ENCODE measurements at regions not wholly inside any gene's neighbourhood (a gene's known extent, or its start where the extent isn't known, plus 50 kb on each side); places are given as distances from the start of the nearest gene placed in this dataset.

DNA sequence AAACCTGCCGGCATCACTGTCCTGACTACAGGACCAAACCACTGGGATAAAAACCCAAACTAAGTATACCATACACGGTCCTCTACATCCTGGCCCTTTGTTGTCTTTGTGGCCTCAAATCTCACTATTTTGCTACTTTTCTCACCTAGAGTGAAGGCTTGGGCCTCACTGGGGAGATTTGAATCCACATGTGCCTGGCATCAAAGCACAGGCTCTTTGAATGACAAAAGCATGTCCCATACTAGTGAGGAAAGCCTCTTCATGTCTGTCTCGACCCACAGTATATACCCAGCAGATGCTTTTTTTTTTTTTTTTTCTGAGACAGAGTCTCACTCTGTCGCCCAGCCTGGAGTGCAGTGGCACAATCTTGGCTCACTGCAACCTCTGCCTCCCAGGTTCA is 72.5 kb upstream of the DRD2 start:
- H3K4me2 ChIP-seq (ENCODE audit: insufficient read depth, low read length): no peak overlapping the region
- ATAC-seq (ENCODE audit: insufficient read depth, low read depth) (no peak), DNase-seq (no peak)
- TF ChIP-seq EZH2 (IDR thresholded peaks at IDR 0.05; ENCODE audit: borderline replicate concordance, low read depth, low read length, severe bottlenecking): no peak
- TF ChIP-seq, protein P1, sequence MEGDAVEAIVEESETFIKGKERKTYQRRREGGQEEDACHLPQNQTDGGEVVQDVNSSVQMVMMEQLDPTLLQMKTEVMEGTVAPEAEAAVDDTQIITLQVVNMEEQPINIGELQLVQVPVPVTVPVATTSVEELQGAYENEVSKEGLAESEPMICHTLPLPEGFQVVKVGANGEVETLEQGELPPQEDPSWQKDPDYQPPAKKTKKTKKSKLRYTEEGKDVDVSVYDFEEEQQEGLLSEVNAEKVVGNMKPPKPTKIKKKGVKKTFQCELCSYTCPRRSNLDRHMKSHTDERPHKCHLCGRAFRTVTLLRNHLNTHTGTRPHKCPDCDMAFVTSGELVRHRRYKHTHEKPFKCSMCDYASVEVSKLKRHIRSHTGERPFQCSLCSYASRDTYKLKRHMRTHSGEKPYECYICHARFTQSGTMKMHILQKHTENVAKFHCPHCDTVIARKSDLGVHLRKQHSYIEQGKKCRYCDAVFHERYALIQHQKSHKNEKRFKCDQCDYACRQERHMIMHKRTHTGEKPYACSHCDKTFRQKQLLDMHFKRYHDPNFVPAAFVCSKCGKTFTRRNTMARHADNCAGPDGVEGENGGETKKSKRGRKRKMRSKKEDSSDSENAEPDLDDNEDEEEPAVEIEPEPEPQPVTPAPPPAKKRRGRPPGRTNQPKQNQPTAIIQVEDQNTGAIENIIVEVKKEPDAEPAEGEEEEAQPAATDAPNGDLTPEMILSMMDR (IDR thresholded peaks at IDR 0.05; ENCODE audit: borderline replicate concordance, extremely low read depth, low read length, poor library complexity, severe bottlenecking): no peak
- H2AFZ ChIP-seq (ENCODE audit: low read depth, low read length): no peak overlapping the region
- H3K4me1 ChIP-seq (ENCODE audit: insufficient read depth, low read length): no peaks in the 10 kb centered on the region
- no peak overlapping the region for H3K4me3 ChIP-seq (ENCODE audit: low read depth in 1 of 2, low read length in 2 of 2)
- no peaks in the 10 kb centered on the region for H3K79me2 ChIP-seq (ENCODE audit: insufficient read depth, low read length)
- no peaks in the 10 kb centered on the region for H3K36me3 ChIP-seq (ENCODE audit: insufficient read depth, low read length)
- no peak overlapping the region for H3K9ac ChIP-seq (ENCODE audit: low read depth, low read length)
- H3K27ac ChIP-seq (ENCODE audit: low read length): no peak overlapping the region
- H3K27me3 ChIP-seq (ENCODE audit: insufficient read depth, low read length, poor library complexity): peaks cover 2% of the 10 kb centered on the region
- H3K9me3 ChIP-seq (ENCODE audit: insufficient read depth, low read length, severe bottlenecking): no peaks in the 10 kb centered on the region
- no peaks in the 10 kb centered on the region for H4K20me1 ChIP-seq (ENCODE audit: insufficient read depth, low read length)

GRCh38 chr11:113546757-113547507 is 71.7 kb upstream of the DRD2 start:
- ATAC-seq (ENCODE audit: insufficient read depth, low read depth) (no peak), DNase-seq (no peak)
- H3K27me3 ChIP-seq (ENCODE audit: insufficient read depth, low read length, poor library complexity): peaks cover 6% of the 10 kb centered on the region
- H3K4me3 ChIP-seq (ENCODE audit: low read depth in 1 of 2, low read length in 2 of 2): no peak overlapping the region
- no peak overlapping the region; the same call in 1 of the 2 replicates for H2AFZ ChIP-seq (ENCODE audit: low read depth, low read length)
- no peak overlapping the region for H3K9ac ChIP-seq (ENCODE audit: low read depth, low read length)
- H3K27ac ChIP-seq (ENCODE audit: low read length): no peak overlapping the region
- no peak for TF ChIP-seq EZH2 (IDR thresholded peaks at IDR 0.05; ENCODE audit: borderline replicate concordance, low read depth, low read length, severe bottlenecking)
- TF ChIP-seq, protein P1 (IDR thresholded peaks at IDR 0.05; ENCODE audit: borderline replicate concordance, extremely low read depth, low read length, poor library complexity, severe bottlenecking): no peak
- H3K9me3 ChIP-seq (ENCODE audit: insufficient read depth, low read length, severe bottlenecking): no peaks in the 10 kb centered on the region
- no peaks in the 10 kb centered on the region for H4K20me1 ChIP-seq (ENCODE audit: insufficient read depth, low read length)
- H3K4me1 ChIP-seq (ENCODE audit: insufficient read depth, low read length): no peaks in the 10 kb centered on the region
- H3K4me2 ChIP-seq (ENCODE audit: insufficient read depth, low read length): no peak overlapping the region
- no peaks in the 10 kb centered on the region for H3K36me3 ChIP-seq (ENCODE audit: insufficient read depth, low read length)
- no peaks in the 10 kb centered on the region for H3K79me2 ChIP-seq (ENCODE audit: insufficient read depth, low read length)

DNA sequence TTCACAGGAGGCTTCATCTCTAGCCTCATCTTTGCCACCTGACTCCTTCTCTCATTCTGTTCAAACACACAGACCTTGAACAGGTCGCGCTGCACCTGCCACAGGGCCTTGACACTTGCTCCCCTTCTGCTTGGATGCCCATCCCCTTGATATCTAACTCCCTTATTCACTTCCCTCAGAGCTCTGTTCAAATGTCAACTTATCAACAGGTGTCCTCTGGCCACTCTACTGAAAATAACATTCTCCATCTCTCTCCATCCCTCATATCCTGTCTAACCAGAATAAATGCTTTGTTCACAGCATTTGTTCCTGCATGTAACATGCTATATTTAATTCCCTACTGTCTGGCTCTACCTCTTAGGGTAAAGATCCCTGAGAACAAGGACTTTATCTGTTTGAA is 67.2 kb upstream of the DRD2 start:
- Histone ChIP-seq H4K20me1 (ENCODE audit: insufficient read depth, low read length) (no peaks in the 10 kb centered on the region; the same call in 1 of the 2 replicates), H3K4me2 (ENCODE audit: insufficient read depth, low read length) (no peak overlapping the region), H3K4me3 (ENCODE audit: low read depth in 1 of 2, low read length in 2 of 2) (no peak overlapping the region), H2AFZ (ENCODE audit: low read depth, low read length) (no peak overlapping the region), H3K9me3 (ENCODE audit: insufficient read depth, low read length, severe bottlenecking) (no peaks in the 10 kb centered on the region), H3K36me3 (ENCODE audit: insufficient read depth, low read length) (no peaks in the 10 kb centered on the region), H3K4me1 (ENCODE audit: insufficient read depth, low read length) (no peaks in the 10 kb centered on the region), H3K79me2 (ENCODE audit: insufficient read depth, low read length) (no peaks in the 10 kb centered on the region), H3K9ac (ENCODE audit: low read depth, low read length) (no peak overlapping the region), H3K27me3 (ENCODE audit: insufficient read depth, low read length, poor library complexity) (peaks cover 3% of the 10 kb centered on the region), H3K27ac (ENCODE audit: low read length) (no peak overlapping the region)
- ATAC-seq (ENCODE audit: insufficient read depth, low read depth): no peak
- TF ChIP-seq EZH2 (IDR thresholded peaks at IDR 0.05; ENCODE audit: borderline replicate concordance, low read depth, low read length, severe bottlenecking): no peak
- TF ChIP-seq, protein P1 (IDR thresholded peaks at IDR 0.05; ENCODE audit: borderline replicate concordance, extremely low read depth, low read length, poor library complexity, severe bottlenecking): no peak
- DNase-seq: no peak

Data from DND-41 (cell line).